Activated CD4-positive, alpha-beta T cell treated with anti-CD3 and anti-CD28 coated beads for 36 hours (primary cell): ENCODE measurements at regions not wholly inside any gene's neighbourhood (a gene's known extent, or its start where the extent isn't known, plus 50 kb on each side); places are given as distances from the start of the nearest gene placed in this dataset.

Source experiments
- ATAC-seq: fragments of 200-7000 bp; cut with Tn5 transposase; one replicate; pipeline ENCODE4 v1.10.0; 2021; ENCODE audit warnings: mild to moderate bottlenecking, moderate library complexity
- CTCF ChIA-PET: fragments of 350-600 bp; sonication (Branson Sonifier 250); formaldehyde crosslinking; loops from one replicate; lab custom pipeline; 2021; ENCODE audit warnings: antibody characterized with exemption; lab: Charles Lee
- POLR2A ChIA-PET: fragments of 350-600 bp; sonication (Branson Sonifier 250); formaldehyde crosslinking; loops from one replicate; lab custom pipeline; 2021; ENCODE audit warnings: antibody characterized with exemption, inconsistent platforms; lab: Charles Lee
- DNase-seq: peaks from one replicate; pipeline ENCODE4 v3.0.0-alpha.2; 2020
- H3K27ac Mint-ChIP-seq: one replicate; pipeline ENCODE4 v1.8.0; 2021; ENCODE audit warnings: mixed read lengths
- H3K27me3 Mint-ChIP-seq: one replicate; pipeline ENCODE4 v1.8.0; 2021; ENCODE audit warnings: mixed read lengths
- H3K36me3 Mint-ChIP-seq: one replicate; pipeline ENCODE4 v1.8.0; 2021; ENCODE audit warnings: low read depth, mixed read lengths
- H3K4me1 Mint-ChIP-seq: one replicate; pipeline ENCODE4 v1.8.0; 2021; ENCODE audit warnings: mixed read lengths
- H3K4me3 Mint-ChIP-seq: one replicate; pipeline ENCODE4 v1.8.0; 2021; ENCODE audit warnings: mild to moderate bottlenecking, moderate library complexity, mixed read lengths
- H3K9me3 Mint-ChIP-seq: one replicate; pipeline ENCODE4 v1.8.0; 2021; ENCODE audit warnings: low read depth, mixed read lengths
- intact Hi-C, 2 experiments: fragments of 100-400 bp; cut with DNase I in 1 of 2; cut with micrococcal nuclease in 1 of 2; formaldehyde crosslinking; loops; one replicate each; pipeline versions ENCODE4 v1.14.2 to v1.15.1; 2022 to 2024; cut with DNase I, micrococcal nuclease

DNA sequence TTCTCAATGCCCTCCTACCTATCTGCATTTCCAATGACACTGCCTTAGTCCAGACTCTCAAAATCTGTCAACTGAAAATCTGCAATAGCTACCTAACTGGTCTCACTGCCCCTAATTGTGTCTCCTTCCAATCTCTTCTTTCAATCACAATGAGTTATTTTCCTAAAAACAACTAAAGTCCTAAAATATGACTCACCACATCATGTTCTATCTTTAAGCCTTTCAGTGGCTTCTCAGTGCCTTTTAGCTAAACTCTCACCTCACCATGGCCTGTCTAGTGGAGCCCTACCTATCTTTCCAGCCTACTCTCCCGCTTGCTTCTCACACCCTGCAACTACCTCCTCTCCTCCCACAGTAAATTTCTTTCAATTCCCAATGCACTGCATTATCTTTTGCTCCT, 220.9 kb upstream of the PKDCC start:
- Mint-ChIP-seq H3K36me3 (no peaks in the 10 kb centered on the region), H3K4me3 (no peak overlapping the region), H3K4me1 (no peaks in the 10 kb centered on the region), H3K27me3 (peaks cover 26% of the 10 kb centered on the region), H3K27ac (no peak overlapping the region), H3K9me3 (no peaks in the 10 kb centered on the region)
- POLR2A ChIA-PET = no interaction called here
- CTCF ChIA-PET = interaction anchor here (0.8 kb wide), 1 partner anchor 13 kb away, joined by 4 read pairs; no protein-coding TSS in a partner anchor
- intact Hi-C loops = no loop called here
- DNase-seq (no peak), ATAC-seq (no peak)

DNA sequence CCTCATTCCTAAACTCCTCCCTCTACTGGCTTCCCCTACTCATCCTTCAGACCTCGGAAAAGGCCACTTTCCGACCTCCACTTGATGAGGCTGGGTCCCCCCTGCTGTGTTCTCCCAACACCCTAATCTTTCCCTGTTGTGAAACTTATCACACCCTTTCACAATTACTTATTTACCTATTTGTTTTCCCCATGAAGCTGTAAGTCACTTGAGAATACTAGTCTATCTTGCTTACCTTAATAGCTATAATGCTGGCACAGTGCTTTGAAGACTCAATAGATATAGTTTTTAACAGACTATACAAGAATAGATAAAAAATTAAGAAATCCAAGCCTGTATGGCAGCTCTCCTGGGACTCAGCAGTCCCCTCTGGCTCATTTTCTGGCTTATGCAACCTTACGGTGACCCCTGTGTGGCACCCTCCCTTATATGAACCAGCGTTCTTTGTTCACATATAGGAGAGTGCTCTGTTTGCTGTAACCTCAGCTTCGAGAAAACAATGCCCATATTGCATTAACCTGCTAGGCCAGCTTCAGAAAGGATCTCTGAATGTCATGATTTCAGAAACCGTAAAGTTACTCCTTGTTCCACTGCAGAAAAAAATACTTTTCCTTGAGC, 220.4 kb upstream of the PKDCC start:
- Mint-ChIP-seq H3K4me1 (no peaks in the 10 kb centered on the region), H3K27ac (no peak overlapping the region), H3K27me3 (peaks cover 24% of the 10 kb centered on the region), H3K9me3 (no peaks in the 10 kb centered on the region), H3K36me3 (no peaks in the 10 kb centered on the region), H3K4me3 (no peak overlapping the region)
- POLR2A ChIA-PET = no interaction called here
- no peak for DNase-seq
- CTCF ChIA-PET = no interaction called here
- intact Hi-C loops = no loop called here
- no peak for ATAC-seq

DNA sequence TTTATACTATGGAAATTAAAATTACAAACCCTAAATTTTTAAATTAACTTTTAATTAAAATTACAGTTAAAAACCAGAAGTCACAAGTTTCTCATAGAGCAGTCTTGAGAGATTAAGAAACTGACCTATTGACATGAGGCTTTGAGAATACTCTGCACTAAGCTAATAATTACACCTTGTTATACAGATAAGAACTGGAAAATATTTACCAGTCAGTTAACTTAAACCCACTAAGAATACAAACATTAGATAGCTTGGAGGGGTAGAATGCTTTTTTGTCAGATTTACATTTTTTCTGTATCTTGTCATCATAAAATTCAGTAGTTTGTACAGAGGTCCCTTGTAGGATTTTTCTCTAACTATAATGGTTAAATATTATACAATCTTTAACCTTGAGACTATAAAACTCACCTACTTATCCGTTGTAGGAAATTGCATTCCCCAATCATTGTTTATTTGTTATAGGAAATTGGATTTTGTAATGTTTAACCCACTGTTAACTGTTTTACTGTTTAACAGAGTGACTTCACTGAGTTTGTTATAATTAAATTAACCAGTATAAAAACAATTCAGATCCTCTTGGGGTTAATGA, 219.7 kb upstream of the PKDCC start:
- ATAC-seq = no peak

DNA sequence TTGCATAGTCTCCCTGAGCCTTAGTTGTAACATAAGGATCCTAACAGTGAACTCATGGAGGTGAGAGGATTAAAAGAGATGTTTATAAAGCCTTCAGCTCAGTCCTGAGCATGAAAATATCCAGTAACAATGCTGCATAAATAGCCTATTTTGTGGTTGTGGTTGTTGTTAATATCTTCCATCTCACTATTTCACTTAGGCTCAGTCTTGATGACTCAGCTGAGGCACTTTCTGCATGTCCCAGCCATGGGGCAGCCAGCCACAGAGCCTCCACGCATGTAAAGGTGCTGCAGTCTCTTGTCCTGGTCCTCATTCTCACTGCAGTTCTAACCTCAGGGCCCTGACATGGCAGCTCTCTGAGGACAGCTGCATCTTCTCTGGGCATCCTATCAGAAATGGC, 218.8 kb upstream of the PKDCC start:
- no peak overlapping the region for H3K27ac Mint-ChIP-seq
- no peaks in the 10 kb centered on the region for H3K4me1 Mint-ChIP-seq
- ChIA-PET CTCF (no interaction called here), POLR2A (no interaction called here)
- DNase-seq (no peak), ATAC-seq (peak; percentile 23)
- no peaks in the 10 kb centered on the region for H3K36me3 Mint-ChIP-seq
- no peaks in the 10 kb centered on the region for H3K9me3 Mint-ChIP-seq
- H3K27me3 Mint-ChIP-seq = peaks cover 25% of the 10 kb centered on the region
- intact Hi-C loops = no loop called here
- no peak overlapping the region for H3K4me3 Mint-ChIP-seq

More for the DNA sequence above, 219.7 kb upstream of the PKDCC start:
- ChIA-PET POLR2A (no interaction called here), CTCF (no interaction called here)
- Mint-ChIP-seq H3K4me1 (no peaks in the 10 kb centered on the region), H3K4me3 (no peak overlapping the region), H3K36me3 (no peaks in the 10 kb centered on the region), H3K27ac (no peak overlapping the region), H3K9me3 (no peaks in the 10 kb centered on the region), H3K27me3 (peaks cover 27% of the 10 kb centered on the region)
- no peak for DNase-seq
- intact Hi-C loops = no loop called here

DNA sequence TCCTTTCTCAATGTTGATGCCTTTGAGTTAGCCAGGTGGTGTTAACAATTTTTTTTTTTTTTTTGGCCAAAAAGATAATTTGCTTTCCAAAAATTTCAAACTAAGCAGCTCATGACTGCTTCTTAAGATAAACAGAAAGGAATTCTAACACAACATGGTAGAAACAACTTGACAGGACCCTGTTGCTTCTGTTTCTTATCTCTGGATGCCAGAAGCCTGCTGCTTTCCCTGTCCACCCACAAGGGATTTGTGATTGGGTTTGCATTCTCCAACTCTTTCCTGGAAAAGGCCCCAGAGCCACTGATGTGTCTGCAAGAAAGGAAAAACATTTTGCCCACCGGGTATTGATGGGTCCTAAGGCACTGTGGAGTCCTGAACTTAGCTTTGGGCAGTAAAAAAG, 217.2 kb upstream of the PKDCC start:
- Mint-ChIP-seq H3K4me3 (no peak overlapping the region), H3K36me3 (no peaks in the 10 kb centered on the region), H3K4me1 (no peaks in the 10 kb centered on the region), H3K27me3 (peaks cover 36% of the 10 kb centered on the region), H3K9me3 (no peaks in the 10 kb centered on the region), H3K27ac (no peak overlapping the region)
- intact Hi-C loops = no loop called here
- CTCF ChIA-PET = interaction anchor here (0.7 to 1.3 kb wide), 2 partner anchors 11 to 12 kb away, joined by 3 to 5 read pairs; no protein-coding TSS in a partner anchor
- ATAC-seq = no peak
- DNase-seq = no peak
- POLR2A ChIA-PET = no interaction called here

DNA sequence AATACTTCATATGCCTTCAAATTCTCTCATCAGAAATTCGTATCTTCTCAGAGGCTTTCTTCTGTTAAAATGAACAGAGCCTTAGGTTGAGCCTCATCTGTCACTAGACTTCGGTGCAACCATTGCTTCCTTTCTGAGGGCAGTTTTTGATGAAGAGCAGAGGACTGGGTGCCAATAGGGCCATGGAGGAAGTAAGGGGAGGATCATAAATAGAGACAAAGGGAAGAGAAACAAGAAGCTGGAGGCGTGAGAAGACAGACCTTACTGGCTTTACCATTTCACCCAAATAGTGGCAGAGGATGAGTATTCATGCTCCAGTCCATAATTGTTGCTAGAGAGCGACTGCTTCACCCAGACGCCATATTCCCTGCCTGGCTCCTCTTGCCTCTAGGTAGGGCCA, 215.6 kb upstream of the PKDCC start:
- Mint-ChIP-seq H3K36me3 (no peaks in the 10 kb centered on the region), H3K4me3 (no peak overlapping the region), H3K4me1 (no peaks in the 10 kb centered on the region), H3K27ac (no peak overlapping the region), H3K27me3 (peaks cover 41% of the 10 kb centered on the region), H3K9me3 (no peaks in the 10 kb centered on the region)
- POLR2A ChIA-PET = no interaction called here
- no peak for ATAC-seq
- intact Hi-C loops = no loop called here
- CTCF ChIA-PET = interaction anchor here (1.3 kb wide), 1 partner anchor 9 kb away, joined by 5 read pairs; no protein-coding TSS in a partner anchor
- no peak for DNase-seq

DNA sequence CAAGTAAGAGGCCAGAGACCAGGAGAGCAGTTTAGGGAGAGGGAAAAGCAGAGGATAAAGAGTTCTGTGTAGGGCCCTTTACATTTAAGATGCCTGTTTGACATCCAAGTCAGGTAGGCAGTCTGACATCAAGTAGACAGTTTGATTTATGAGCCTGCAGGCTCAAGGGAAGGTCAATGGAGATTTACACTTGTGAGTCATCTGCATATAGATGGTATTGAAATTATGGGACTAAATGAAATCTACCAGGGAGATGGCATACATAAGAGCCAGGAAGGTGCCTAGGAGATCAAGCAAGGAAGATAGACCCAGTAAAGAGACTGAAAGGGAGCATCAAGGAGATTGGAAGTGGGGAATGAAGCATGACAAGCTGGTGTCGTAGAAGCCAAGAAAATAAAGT, 212.4 kb upstream of the PKDCC start:
- Mint-ChIP-seq H3K4me1 (peaks cover 2% of the 10 kb centered on the region), H3K36me3 (no peaks in the 10 kb centered on the region), H3K27ac (no peak overlapping the region), H3K9me3 (no peaks in the 10 kb centered on the region), H3K4me3 (no peak overlapping the region), H3K27me3 (peaks cover 41% of the 10 kb centered on the region)
- no peak for ATAC-seq
- CTCF ChIA-PET = interaction anchor here (0.6 to 1.7 kb wide), 2 partner anchors 17 to 251 kb away, joined by 3 read pairs; no protein-coding TSS in a partner anchor
- POLR2A ChIA-PET = no interaction called here
- no peak for DNase-seq
- intact Hi-C loops = no loop called here

DNA sequence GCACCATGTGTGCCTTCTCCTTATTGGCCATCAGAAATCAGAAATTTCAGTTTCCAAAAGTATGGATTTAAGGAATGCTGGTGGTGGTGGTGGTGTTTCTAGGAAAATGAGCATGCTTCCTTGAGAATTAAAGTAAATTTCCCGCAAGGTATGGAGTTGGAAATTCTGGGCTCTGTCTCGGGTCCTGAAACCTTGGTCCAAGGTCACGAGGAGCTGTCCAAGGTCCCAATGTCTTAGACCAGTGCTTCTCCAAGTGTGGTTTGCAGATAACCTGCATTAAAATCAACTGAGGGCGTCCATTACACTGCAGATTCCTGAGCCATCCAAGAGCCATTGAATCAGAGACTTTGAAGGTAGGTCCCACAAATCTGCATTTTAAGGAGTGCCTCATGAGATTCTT, 210.9 kb upstream of the PKDCC start:
- Mint-ChIP-seq H3K27me3 (peaks cover 38% of the 10 kb centered on the region), H3K4me1 (peaks cover 10% of the 10 kb centered on the region), H3K36me3 (no peaks in the 10 kb centered on the region), H3K27ac (no peak overlapping the region), H3K9me3 (no peaks in the 10 kb centered on the region), H3K4me3 (no peak overlapping the region)
- DNase-seq = peak; percentile 40
- CTCF ChIA-PET = interaction anchor here (0.6 to 1.0 kb wide), 3 partner anchors 33 to 250 kb away, joined by 3 to 5 read pairs (median 3); no protein-coding TSS in a partner anchor
- intact Hi-C loops = no loop called here
- ATAC-seq = no peak
- POLR2A ChIA-PET = no interaction called here

DNA sequence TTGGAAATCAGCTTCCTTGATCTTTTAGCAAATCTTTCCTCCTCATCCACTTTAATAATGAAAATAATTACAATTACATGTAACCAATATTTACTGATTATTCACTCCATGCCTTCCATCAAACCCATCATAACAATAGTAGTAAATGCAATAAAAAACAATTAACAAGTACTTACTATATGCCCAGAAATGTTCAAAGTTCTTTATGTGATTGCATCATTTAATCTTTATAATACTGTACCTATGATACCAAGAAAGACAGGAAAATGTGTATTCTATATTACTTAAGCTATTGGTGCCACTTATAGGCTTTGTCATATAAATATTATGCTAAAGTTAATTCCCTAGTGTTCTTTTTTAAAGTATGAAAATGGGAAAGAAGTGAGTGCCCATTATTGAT, 210.2 kb upstream of the PKDCC start:
- H3K27me3 Mint-ChIP-seq = peaks cover 34% of the 10 kb centered on the region
- ATAC-seq = no peak
- intact Hi-C loops = no loop called here

DNA sequence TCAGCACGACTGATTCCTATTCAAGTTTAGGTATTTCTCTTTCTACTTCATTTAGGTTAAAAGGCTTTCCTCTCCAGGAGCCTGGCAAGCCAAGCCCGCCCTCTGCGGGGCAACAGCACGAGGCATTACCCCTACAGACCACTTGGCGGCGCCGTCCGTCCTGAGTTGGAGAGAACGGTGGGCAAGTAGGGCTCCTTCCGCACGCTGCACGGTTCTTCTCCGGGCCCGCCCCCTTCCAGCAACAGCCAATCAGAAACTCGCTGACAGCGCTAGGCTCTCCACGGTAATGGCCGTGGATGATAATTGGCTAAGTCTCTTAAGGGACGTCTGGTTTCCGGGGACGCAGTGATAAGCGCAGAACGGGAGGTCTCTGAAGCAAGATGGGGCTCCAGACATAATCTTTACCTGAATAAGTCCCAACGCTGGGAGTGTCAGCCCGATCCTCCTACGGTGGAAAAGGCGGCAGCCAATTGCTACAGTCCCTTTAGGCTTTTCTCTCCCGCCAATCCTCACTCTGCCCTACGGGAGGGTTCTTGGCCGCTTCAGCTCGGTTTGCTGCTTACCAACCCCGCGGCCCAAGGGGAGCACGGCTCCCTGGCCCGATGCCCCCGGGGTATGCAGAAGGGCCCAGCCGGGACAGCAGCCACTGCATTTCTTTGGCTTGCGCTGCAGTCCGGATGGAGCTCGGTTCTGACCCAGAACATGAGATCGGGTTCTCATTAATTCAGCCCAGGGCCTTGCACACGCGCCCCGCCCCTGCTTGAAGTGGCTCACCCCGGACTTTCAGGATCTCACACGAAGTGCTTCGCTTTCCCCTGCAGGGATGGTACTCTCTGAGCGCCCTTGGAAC, 206.9 kb upstream of the PKDCC start:
- ChIA-PET POLR2A (no interaction called here), CTCF (interaction anchor here (0.6 to 3.5 kb wide), 18 partner anchors 8 to 249 kb away, joined by 3 to 31 read pairs (median 5); no protein-coding TSS in a partner anchor)
- Mint-ChIP-seq H3K9me3 (no peaks in the 10 kb centered on the region), H3K4me3 (peak overlapping the region; percentile 84), H3K27me3 (peaks cover 16% of the 10 kb centered on the region), H3K27ac (peak overlapping the region; percentile 92), H3K36me3 (no peaks in the 10 kb centered on the region), H3K4me1 (peaks cover 10% of the 10 kb centered on the region)
- intact Hi-C loops = loop anchor here (1.0 to 10.0 kb wide), 9 partner anchors 13 to 1311 kb away; partner anchors contain the start of genes EML4 (in 2 of the 2) and COX7A2L (in 1 of the 2)
- ATAC-seq = peak; percentile 100
- peak; percentile 99 for DNase-seq

More for the DNA sequence above, 210.2 kb upstream of the PKDCC start:
- CTCF ChIA-PET = interaction anchor here (0.9 to 1.0 kb wide), 2 partner anchors 32 to 250 kb away, joined by 3 to 5 read pairs; no protein-coding TSS in a partner anchor
- H3K4me1 Mint-ChIP-seq = peaks cover 10% of the 10 kb centered on the region
- H3K36me3 Mint-ChIP-seq = no peaks in the 10 kb centered on the region
- H3K27ac Mint-ChIP-seq = no peak overlapping the region
- no peaks in the 10 kb centered on the region for H3K9me3 Mint-ChIP-seq
- no peak overlapping the region for H3K4me3 Mint-ChIP-seq
- DNase-seq = no peak
- POLR2A ChIA-PET = no interaction called here

DNA sequence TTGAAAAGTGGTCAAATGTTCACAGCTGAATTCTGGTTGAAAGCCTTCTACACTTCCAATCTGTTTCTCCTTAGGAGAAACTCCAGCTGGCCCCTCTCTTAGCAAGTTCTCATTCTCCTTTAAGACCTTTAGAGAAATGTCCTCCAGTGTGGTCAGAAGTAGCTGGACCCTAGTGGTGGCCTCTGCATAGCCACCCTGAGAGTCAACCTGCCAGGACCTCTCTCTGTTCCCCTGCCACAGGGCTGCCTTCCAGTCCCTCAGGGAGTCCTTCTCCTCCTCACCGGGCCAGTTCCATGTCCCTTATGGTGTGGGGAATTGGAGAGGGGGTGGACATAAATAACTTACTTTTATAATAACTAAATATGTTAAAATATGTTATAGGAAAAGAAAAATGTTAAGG, 200.9 kb upstream of the PKDCC start:
- no peaks in the 10 kb centered on the region for H3K36me3 Mint-ChIP-seq
- intact Hi-C loops = loop anchor here in 1 of 2 experiments (10.0 kb wide), 1 partner anchor 968 kb away; no protein-coding TSS in a partner anchor

More for the DNA sequence above, 200.9 kb upstream of the PKDCC start:
- CTCF ChIA-PET = interaction anchor here (1.1 to 2.0 kb wide), 2 partner anchors 240 to 243 kb away, joined by 3 to 12 read pairs; no protein-coding TSS in a partner anchor
- H3K27ac Mint-ChIP-seq = no peak overlapping the region
- H3K27me3 Mint-ChIP-seq = peaks cover 16% of the 10 kb centered on the region
- DNase-seq = no peak
- no peak overlapping the region for H3K4me3 Mint-ChIP-seq
- ATAC-seq = no peak
- no peaks in the 10 kb centered on the region for H3K9me3 Mint-ChIP-seq
- POLR2A ChIA-PET = no interaction called here
- H3K4me1 Mint-ChIP-seq = no peaks in the 10 kb centered on the region
